Activated CD8-positive, alpha-beta memory T cell treated with anti-CD3 and anti-CD28 coated beads for 4 hours (primary cell): ENCODE measurements at regions not wholly inside any gene's neighbourhood (a gene's known extent, or its start where the extent isn't known, plus 50 kb on each side); places are given as distances from the start of the nearest gene placed in this dataset.

Experiments used
- DNase-seq, 2 donors: peaks; one replicate each; pipeline ENCODE4 v3.0.0-alpha.2; 2020; ENCODE audit warnings: low read depth in 2 of 2

GRCh38 chr1:25036117-25036546 is 106.1 kb upstream of the RUNX3 start:
- DNase-seq: no peak

- no peak for DNase-seq
These were observed 105.5 kb upstream of the RUNX3 start for GRCh38 chr1:25035523-25036116.

GRCh38 chr1:25034736-25035522 is 104.9 kb upstream of the RUNX3 start:
- no peak for DNase-seq

- DNase-seq: no peak
These were observed 104.0 kb upstream of the RUNX3 start for GRCh38 chr1:25033828-25034705.

GRCh38 chr1:25033030-25033827 is 103.2 kb upstream of the RUNX3 start:
- DNase-seq: no peak

DNA sequence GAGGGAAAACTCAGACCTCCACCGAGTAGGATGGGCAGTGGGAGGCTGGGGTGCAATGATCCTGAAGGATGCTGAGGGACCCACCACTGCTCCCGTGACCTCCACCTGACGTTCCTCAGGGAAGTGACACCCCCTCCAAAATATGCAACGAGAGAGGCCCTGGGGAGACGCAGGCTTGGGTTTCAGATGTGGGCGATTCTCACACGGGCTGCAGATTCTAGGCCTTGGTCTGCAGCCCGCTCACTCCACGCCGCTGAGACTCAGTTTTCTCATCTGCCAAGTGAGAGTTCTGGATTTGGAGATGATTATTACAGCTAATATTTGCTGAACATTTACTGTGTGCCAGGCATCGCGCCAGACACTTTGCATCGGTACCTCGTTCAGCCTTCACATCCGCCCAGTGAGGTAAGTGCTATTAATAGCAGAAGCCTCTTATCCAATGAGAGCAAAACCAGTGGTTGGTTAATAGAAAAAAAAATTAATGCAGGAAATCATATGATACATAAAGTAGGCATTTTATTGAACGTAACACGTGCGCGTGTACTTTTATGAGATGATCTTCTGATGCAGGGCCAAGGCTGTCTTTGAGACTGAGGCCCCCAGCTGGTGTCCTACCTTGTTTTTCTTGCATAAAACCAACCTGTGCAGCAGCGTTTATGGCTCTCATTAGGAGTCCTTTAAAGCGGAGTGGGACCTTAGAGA is 102.0 kb upstream of the RUNX3 start:
- peak in 1 of 2 donors; percentile 41 for DNase-seq

GRCh38 chr1:25031601-25031965 is 101.5 kb upstream of the RUNX3 start:
- DNase-seq: peak; percentile 39 to 53

DNA sequence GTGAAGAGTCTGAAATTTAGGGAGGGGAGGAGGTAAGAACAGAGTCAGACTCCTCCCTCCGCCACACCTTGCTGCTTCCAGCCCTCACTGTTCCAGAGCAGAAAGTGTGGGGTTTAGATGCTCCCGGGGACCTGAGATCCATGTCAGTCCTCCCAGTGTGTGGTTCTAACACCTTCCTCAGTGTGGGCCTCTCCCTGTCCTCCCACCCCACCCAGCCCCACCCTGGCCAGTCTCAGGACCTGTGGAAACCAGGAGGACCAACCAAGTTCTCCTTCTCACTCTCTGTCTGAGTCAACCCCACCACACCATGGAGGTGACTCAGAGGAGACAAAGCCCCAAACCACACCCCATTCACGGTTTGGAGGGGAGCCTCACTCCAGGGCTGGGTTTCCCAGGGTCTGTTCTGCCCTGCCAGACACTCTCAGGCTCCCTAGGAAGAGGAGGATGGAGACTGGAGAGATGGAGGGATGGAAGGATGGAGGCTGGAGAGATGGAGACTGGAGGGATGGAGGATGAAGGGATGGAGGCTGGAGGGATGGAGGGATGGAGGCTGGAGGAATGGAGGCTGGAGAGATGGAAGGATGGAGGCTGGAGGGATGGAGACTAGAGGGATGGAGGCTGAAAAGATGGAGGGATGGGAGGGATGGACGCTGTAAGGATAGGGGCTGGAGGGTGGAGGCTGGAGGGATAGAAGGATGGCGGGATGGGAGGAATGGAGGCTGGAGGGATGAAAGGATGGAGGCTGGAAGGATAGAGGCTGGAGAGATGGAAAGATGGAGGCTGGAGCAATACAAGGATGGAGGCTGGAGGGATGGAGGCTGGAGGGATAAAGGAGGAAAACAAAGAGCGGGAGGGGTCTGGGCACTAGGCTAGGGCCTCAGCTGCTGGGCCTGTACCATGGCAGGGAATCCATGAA is 100.9 kb upstream of the RUNX3 start:
- DNase-seq: peak; percentile 65 to 71

DNA sequence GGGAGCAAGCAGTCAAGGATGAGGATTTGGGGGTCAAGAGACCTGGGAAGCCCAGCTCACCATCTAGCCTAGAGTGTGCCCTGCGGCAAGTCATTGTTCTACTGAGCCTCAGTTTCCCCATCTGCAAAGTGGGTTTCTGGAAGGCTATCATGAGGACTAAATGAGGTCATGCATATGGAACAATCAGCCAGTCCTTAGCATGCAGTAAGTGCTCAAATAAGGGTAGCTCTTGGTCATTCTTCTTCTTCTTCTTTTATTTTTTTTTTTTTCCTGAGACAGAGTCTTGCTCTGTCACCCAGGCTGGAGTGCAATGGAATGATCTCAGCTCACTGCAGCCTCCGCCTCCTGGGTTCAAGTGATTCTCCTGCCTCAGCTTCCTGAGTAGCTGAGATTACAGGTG is 99.9 kb upstream of the RUNX3 start:
- DNase-seq: no peak

- no peak for DNase-seq
These were observed 99.0 kb upstream of the RUNX3 start for GRCh38 chr1:25028907-25029599.

- no peak for DNase-seq
These were observed 98.5 kb upstream of the RUNX3 start for GRCh38 chr1:25028587-25028906.

GRCh38 chr1:25027822-25028586 is 97.9 kb upstream of the RUNX3 start:
- no peak for DNase-seq

- DNase-seq: no peak
These were observed 96.8 kb upstream of the RUNX3 start for GRCh38 chr1:25026730-25027450.

DNA sequence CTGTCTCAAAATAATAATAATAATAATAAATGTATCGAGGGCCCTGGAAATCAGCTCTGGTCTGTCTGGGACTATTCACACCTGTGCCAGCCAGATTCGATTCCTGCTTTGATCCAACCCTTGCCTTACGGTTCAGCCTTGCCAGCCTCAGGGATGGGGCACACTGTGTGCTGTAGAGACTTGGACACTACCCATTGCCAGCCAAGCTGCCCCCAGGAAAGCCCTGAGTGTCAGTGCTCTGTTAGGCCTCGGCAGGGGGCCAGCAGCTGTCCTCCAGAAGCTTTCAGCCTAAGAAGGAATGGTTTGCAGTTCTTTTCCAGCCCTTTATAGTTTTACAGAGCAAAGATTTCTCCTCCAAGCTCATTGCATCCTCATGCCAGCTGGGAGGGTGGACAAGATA is 96.2 kb upstream of the RUNX3 start:
- no peak for DNase-seq

DNA sequence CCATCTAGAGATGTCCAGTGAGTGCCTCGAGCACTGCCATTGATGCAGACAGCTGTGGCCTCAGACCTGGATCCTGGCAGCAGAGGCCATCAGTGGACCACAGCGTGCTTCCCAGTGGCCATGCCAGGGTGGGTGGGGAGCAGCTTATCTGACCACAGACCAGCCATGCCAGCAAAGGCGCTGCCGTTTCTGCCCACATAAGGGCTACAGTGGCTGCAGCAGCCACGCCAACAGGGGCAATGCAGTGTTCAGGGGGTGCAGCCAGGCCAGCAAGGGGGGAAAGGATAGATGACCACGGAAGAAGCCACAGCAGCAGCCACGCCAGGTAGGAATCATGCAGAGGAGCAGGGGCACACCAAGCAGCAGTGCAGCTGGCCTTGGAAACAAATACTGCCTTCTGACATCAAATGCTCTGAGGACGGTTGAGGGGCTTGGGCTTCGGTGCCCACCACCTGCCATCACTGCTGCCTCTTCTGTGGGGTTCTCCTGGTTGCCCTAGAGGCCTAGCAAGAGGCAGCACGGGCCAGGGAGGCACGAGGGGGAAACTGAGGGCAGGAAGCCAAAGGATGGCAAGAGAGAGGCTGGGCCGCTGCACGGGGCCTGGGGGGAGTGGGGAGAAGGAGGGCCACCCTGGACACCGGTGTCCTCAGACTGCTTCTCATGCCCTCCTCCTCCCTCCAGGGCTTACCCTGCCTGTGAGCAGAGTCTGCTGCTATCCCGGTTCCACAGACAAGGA is 94.7 kb upstream of the RUNX3 start:
- no peak for DNase-seq

DNA sequence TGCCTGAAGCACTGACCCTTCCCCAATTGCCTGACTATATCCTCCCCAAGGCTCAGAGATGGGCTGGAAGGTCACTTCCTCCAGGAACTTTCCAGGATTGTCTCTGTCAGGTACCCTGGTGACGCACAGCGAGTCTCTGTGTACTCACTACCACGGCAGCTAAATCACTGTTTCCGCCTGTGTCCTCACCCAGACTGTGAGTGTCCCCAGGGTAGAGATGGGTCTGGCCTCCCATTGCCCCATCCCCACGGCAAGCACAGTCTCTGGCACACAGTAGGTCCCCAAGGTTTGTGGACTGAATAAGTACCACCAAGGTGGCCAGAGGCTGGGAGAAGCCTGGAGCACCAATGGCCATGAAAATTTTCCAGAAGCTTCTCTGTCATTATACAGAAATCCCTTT is 93.8 kb upstream of the RUNX3 start:
- no peak for DNase-seq

- no peak for DNase-seq
These were observed 93.1 kb upstream of the RUNX3 start for GRCh38 chr1:25023190-25023578.
